ENCODE measurements at regions not wholly inside any gene's neighbourhood (a gene's known extent, or its start where the extent isn't known, plus 50 kb on each side); places are given as distances from the start of the nearest gene placed in this dataset.

DNA sequence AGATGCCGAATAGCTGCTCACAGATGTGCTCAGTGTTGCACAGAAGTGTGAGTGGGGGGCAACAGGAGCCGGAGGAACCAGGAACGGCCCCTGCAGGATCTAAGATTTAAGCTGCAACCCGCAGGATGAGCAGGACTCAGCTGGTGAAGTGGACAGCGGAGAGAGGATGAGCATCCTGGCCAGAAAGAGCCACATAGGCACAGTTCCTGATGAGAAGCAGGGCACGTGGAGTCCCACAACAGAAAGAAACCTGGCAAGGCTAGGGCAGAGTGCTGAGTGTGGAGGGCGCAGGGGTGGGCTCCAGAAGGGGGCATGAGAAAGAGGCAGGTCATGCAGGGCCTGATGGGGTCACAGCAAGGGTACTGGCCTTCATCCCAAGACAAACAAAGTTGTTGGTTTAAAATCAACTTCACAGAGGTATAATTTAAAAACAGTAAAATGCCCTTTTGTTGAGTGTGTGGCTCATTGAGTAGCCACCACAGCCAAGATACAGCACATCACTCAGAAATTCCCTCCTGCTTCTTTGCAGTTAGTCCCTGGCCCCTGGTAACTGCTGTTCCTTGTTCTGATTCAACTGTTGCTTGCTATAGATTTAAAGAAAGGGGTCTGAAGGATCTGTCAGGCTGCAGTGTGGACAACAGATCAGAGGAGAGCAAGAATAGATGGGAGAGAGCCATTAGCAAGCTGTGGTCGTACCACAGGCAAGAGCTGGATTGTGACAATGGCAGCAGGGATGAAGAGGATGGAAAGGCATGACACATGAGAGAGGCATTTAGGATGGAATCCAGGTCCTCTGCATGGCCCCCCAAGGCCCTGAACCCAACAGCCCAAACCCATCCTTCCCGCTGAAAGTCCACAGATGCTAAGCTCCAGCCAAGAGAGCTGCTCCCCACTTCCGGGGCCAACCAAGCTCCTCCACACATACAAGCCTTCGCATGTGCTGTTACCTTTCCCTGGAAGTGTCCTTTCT lies 53.1 kb upstream of the OSBPL3 start:
- TF ChIP-seq EZH2 (IDR thresholded peaks at IDR 0.05; ENCODE audit: low read length, missing control alignments): no peak
- no peak for TF ChIP-seq CTCF (conservative IDR thresholded peaks at IDR 0.05 in 1 of 2, IDR thresholded peaks at IDR 0.05 in 1 of 2; ENCODE audit: low read depth in 1 of 2, low read length in 2 of 2)

Measured in fibroblast of lung (primary cell).